Progenitor cell of endocrine pancreas (in vitro differentiated cells): ENCODE measurements at regions not wholly inside any gene's neighbourhood (a gene's known extent, or its start where the extent isn't known, plus 50 kb on each side); places are given as distances from the start of the nearest gene placed in this dataset.

ENCODE experiments used
- DNase-seq: peaks from one replicate; pipeline ENCODE4 v3.0.0; 2021; ENCODE audit warnings: low spot score; ENCODE audit not compliant: unreplicated experiment
- H3K27ac Mint-ChIP-seq: 2 replicates; pipeline ENCODE4 v1.8.0; 2021; ENCODE audit warnings: mild to moderate bottlenecking, moderate library complexity, mixed read lengths
- H3K27me3 Mint-ChIP-seq: 2 replicates; pipeline ENCODE4 v1.8.0; 2021; ENCODE audit warnings: mixed read lengths
- H3K36me3 Mint-ChIP-seq: 2 replicates; pipeline ENCODE4 v1.8.0; 2022; ENCODE audit warnings: mixed read lengths; ENCODE audit not compliant: insufficient read depth
- H3K4me1 Mint-ChIP-seq: 2 replicates; pipeline ENCODE4 v1.8.0; 2021; ENCODE audit warnings: low read depth, mixed read lengths
- H3K4me3 Mint-ChIP-seq: 2 replicates; pipeline ENCODE4 v1.8.0; 2021; ENCODE audit warnings: low read depth, mild to moderate bottlenecking, moderate library complexity, mixed read lengths
- H3K9me3 Mint-ChIP-seq: 2 replicates; pipeline ENCODE4 v1.8.0; 2021; ENCODE audit warnings: low read depth, mixed read lengths
- TF ChIP-seq, protein P1 (sequence below): fragments of 200-600 bp; sonication (generic); IDR thresholded peaks from one replicate; pipeline ENCODE4 v1.5.0; 2021; ENCODE audit warnings: antibody characterized with exemption, mild to moderate bottlenecking; ENCODE audit not compliant: unreplicated experiment

DNA sequence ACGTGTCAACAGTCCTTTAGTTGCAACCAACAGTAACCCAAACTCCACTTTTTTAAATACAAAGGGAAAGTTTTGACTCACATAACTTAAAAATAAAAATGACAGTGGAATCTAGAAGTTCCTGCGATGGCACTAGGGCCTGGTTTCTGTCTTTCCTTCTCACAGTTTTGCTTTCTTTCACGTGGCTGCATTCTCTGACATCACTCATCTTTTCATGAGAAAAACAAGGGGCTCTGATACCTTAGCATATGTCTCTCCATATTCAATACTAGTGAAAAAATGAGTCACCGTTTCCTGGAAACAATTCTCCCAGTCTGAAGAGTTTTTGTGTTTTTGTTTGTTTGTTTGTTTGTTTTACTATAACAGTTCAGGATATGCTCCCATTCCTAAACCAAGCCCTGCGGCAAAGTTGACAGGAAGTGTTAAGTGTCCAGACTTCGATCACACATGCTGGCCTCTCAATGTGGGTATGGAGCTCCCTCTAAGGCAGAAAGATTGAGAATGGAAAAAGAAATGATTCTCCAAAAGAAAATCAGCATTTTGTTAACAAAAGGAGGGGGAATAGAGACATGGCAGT is 483.3 kb downstream of the TTLL7 start:
- no peaks in the 10 kb centered on the region for H3K36me3 Mint-ChIP-seq
- H3K4me1 Mint-ChIP-seq: no peaks in the 10 kb centered on the region
- no peak overlapping the region for H3K27ac Mint-ChIP-seq
- no peaks in the 10 kb centered on the region for H3K27me3 Mint-ChIP-seq
- no peak for DNase-seq
- TF ChIP-seq, protein P1, sequence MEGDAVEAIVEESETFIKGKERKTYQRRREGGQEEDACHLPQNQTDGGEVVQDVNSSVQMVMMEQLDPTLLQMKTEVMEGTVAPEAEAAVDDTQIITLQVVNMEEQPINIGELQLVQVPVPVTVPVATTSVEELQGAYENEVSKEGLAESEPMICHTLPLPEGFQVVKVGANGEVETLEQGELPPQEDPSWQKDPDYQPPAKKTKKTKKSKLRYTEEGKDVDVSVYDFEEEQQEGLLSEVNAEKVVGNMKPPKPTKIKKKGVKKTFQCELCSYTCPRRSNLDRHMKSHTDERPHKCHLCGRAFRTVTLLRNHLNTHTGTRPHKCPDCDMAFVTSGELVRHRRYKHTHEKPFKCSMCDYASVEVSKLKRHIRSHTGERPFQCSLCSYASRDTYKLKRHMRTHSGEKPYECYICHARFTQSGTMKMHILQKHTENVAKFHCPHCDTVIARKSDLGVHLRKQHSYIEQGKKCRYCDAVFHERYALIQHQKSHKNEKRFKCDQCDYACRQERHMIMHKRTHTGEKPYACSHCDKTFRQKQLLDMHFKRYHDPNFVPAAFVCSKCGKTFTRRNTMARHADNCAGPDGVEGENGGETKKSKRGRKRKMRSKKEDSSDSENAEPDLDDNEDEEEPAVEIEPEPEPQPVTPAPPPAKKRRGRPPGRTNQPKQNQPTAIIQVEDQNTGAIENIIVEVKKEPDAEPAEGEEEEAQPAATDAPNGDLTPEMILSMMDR: no peak
- no peaks in the 10 kb centered on the region for H3K9me3 Mint-ChIP-seq
- no peak overlapping the region for H3K4me3 Mint-ChIP-seq

DNA sequence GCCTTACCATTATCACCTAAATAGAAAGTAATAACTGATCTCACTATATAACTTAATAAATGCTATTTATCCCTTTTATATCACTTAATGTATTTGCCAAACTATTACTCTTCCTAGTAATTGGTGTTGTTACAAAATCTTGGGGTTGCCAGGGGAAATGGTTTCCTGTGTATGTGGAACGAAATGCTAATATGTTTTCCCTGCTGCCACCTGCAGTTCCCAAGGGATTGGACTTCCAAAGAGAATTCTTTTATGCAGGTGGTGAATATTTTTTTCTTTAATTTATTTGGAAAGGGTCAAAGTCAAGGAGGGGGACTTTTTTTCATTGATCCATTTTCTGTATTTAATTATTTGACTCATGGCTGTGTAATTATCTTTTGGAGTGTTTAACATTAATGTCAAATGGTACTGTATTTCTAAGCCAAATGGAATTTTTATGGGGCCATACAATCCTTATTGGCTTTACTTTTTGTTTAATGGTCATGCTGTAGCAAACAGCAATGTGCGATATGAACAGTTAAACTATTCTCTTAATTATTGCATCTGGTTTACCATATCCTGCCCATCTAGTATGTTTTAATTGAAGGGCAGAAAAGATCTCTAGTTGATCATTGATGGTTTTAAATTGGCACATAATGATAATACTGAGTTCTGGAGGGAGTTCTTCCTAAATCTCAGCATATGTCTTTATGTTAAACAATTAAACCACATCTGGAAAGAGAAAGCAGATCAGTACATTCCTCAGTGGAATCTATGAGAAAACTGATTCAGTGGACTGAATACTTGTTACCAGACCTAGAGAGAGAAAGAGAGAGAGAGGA is 486.3 kb downstream of the TTLL7 start:
- Mint-ChIP-seq H3K4me3 (no peak overlapping the region), H3K4me1 (peaks cover 14% of the 10 kb centered on the region), H3K36me3 (no peaks in the 10 kb centered on the region), H3K27me3 (no peaks in the 10 kb centered on the region), H3K27ac (no peak overlapping the region), H3K9me3 (peaks cover 3% of the 10 kb centered on the region)
- TF ChIP-seq, protein P1: no peak
- DNase-seq: no peak

DNA sequence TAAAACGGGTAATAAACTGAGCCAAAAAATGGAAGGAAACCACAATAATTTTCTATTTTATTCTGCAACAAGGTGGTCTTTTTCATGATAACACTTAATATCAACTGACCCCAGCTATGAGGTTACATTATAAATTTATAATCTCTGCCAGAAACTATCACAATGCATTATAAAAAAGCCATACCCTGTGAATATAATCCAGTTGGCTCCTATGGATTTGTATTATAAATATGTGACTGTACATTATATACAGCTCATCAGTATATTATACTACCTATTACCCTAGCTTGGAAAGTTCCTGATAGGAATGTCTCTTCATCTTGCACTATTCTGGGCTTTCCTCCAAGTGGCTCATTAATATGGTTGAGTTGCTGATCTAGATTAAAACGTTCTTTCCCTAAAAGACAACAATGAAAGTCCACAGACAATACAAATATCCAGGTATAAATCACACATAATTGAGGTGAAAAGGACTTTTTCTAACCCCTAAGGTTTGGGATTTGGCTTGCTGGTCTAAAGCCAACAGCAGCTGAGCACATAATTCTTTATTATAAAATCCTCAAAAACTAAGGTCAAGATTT is 487.7 kb downstream of the TTLL7 start:
- Mint-ChIP-seq H3K4me1 (peaks cover 14% of the 10 kb centered on the region), H3K9me3 (peaks cover 3% of the 10 kb centered on the region), H3K36me3 (no peaks in the 10 kb centered on the region), H3K27me3 (no peaks in the 10 kb centered on the region), H3K4me3 (no peak overlapping the region), H3K27ac (no peak overlapping the region)
- no peak for DNase-seq
- TF ChIP-seq, protein P1: no peak

DNA sequence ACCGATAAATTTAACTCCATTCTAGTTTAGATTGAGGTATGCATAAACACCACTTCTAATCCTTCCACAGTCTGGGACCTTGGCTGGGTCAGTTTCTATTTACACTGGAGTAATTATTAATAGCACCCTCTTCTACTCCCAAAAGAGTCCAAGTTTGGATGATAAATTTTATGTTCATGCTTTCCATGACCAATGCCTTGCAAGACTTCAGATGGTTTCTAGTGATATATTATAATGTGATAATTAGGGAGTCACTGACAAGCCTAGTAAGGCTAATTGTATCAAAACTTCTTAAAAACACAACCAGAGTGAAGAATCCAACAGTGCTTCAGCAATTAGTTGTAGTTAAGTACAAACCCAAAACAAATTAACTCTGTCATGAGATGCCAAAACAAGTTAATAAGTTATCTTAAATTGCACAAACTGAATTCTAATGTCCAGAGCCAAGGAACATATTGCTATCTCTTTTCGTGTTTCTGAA is 489.6 kb downstream of the TTLL7 start:
- no peaks in the 10 kb centered on the region for H3K36me3 Mint-ChIP-seq
- H3K4me3 Mint-ChIP-seq: no peak overlapping the region
- DNase-seq: no peak
- H3K9me3 Mint-ChIP-seq: peaks cover 8% of the 10 kb centered on the region
- H3K27me3 Mint-ChIP-seq: no peaks in the 10 kb centered on the region
- TF ChIP-seq, protein P1: no peak
- peaks cover 14% of the 10 kb centered on the region for H3K4me1 Mint-ChIP-seq
- no peak overlapping the region for H3K27ac Mint-ChIP-seq

DNA sequence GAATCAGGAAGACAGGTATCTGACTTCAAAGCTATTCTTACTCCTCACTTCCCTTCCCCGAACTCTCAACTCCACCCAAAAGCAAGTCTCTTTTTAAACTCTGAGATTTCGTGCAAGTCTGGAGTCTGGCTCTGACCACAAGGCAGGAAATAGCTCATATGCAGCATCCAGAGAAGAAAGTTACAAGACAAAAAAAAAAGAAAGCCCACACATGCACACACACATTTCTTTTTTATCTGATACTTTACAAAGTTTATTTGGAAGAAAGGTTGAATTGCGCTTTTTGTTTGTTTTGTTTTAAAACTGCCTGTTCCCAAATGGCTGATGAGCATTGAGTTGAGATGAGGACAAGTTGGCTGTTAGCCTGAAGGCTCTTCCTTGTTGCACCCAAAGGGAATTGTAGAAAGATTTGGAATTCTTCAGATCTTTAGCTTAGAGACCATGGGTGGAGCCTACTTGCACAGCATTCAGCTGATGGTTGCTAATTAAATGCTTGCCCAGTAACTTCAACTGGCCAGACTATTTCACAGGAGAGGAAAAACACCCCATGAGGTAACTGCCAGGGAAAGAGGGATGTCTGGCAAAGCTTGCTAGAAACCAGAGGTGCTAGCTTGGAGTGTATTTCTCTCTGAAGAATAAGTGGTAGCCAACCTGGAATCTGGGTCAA is 490.3 kb downstream of the TTLL7 start:
- H3K27ac Mint-ChIP-seq: no peak overlapping the region
- peaks cover 14% of the 10 kb centered on the region for H3K4me1 Mint-ChIP-seq
- no peaks in the 10 kb centered on the region for H3K36me3 Mint-ChIP-seq
- no peak overlapping the region for H3K4me3 Mint-ChIP-seq
- peaks cover 12% of the 10 kb centered on the region for H3K9me3 Mint-ChIP-seq
- TF ChIP-seq, protein P1: no peak
- DNase-seq: no peak
- H3K27me3 Mint-ChIP-seq: no peaks in the 10 kb centered on the region
